ENCODE measurements at regions not wholly inside any gene's neighbourhood (a gene's known extent, or its start where the extent isn't known, plus 50 kb on each side); places are given as distances from the start of the nearest gene placed in this dataset.

DNA sequence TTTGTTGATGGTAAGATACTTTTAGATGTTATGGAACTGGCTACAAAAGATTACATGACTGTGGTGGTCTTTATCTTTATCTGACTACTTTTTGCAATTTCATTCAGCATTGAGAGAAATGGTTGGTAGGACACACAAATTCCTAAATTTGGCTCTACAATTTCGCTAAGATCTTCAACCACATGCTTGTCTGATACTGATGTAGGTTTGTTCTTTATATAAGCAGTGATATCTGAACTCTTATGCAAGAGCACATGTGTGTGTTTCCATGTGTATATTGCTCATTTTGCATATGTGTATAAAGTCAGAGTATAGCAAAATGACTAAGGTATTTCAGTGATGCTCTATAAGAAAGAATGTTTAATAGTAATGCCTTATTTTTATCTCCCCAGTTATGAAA lies 501.5 kb downstream of the ARL4A start:
- TF ChIP-seq FOXM1 (IDR thresholded peaks at IDR 0.05; ENCODE audit: borderline replicate concordance) (no peak), FOXK2 (IDR thresholded peaks at IDR 0.05) (no peak)
- TF ChIP-seq, protein P1, sequence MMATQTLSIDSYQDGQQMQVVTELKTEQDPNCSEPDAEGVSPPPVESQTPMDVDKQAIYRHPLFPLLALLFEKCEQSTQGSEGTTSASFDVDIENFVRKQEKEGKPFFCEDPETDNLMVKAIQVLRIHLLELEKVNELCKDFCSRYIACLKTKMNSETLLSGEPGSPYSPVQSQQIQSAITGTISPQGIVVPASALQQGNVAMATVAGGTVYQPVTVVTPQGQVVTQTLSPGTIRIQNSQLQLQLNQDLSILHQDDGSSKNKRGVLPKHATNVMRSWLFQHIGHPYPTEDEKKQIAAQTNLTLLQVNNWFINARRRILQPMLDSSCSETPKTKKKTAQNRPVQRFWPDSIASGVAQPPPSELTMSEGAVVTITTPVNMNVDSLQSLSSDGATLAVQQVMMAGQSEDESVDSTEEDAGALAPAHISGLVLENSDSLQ (IDR thresholded peaks at IDR 0.05), result no peak

Data from HEK293T (cell line).